Neutrophil (primary cell): ENCODE measurements at regions not wholly inside any gene's neighbourhood (a gene's known extent, or its start where the extent isn't known, plus 50 kb on each side); places are given as distances from the start of the nearest gene placed in this dataset.

Source experiments
- H3K27ac ChIP-seq: fragments of 200-600 bp; sonication (generic); 2 replicates; pipeline ENCODE4 v1.5.1; 2016; ENCODE audit warnings: mild to moderate bottlenecking, moderate library complexity
- H3K27me3 ChIP-seq: fragments of 200-600 bp; sonication (generic); 2 replicates; pipeline ENCODE4 v1.6.0; 2016; ENCODE audit warnings: mild to moderate bottlenecking
- H3K36me3 ChIP-seq: fragments of 200-600 bp; sonication (generic); 2 replicates; pipeline ENCODE4 v1.5.1; 2017
- H3K4me1 ChIP-seq, 2 experiments: fragments of 200-600 bp in 1 of 2; sonication (generic) in 1 of 2; 1 replicate in 1 of 2; 2 replicates in 1 of 2; pipeline versions ENCODE4 v1.5.1 to v1.6.1; 2013 to 2016; ENCODE audit warnings: low read depth in 1 of 2, low read length in 1 of 2, mild to moderate bottlenecking in 1 of 2, moderate library complexity in 1 of 2; ENCODE audit not compliant: control insufficient read depth in 1 of 2, insufficient read depth in 1 of 2
- H3K4me3 ChIP-seq, 2 experiments: fragments of 200-600 bp in 1 of 2; sonication (generic) in 1 of 2; 1 replicate in 1 of 2; 2 replicates in 1 of 2; pipeline ENCODE4 v1.5.1; 2013 to 2016; ENCODE audit warnings: low read depth in 1 of 2, low read length in 1 of 2, mild to moderate bottlenecking in 1 of 2, moderate library complexity in 1 of 2
- H3K9me3 ChIP-seq: fragments of 200-600 bp; sonication (generic); 2 replicates; pipeline ENCODE4 v1.5.1; 2016
- CTCF ChIP-seq: fragments of 200-600 bp; sonication (generic); IDR thresholded peaks from 2 replicates; pipeline ENCODE4 v1.5.1; 2016; ENCODE audit warnings: antibody characterized with exemption

DNA sequence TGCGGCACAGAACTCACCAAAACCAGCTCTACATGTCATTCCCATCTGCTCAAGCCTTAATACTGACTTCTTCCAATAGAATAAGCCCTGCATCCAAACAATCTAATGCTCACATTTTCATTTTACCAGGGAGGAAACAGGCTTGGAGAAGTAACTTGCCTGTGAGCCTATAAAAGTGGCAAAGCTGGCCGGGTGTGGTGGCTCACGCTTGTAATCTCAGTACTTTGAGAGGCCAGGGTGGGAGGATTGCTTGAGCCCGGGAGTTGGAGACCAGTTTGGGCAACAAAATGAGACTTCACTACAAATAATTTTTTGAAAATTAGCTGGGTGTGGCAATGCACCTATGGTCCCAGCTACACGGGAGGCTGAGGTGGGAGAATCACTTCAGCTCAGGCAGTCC is 133.7 kb downstream of the LY86 start:
- peak overlapping the region; percentile 91 for H3K27ac ChIP-seq
- H3K4me3 ChIP-seq = no peak overlapping the region
- no peak for TF ChIP-seq CTCF
- no peaks in the 10 kb centered on the region for H3K27me3 ChIP-seq
- H3K9me3 ChIP-seq = no peaks in the 10 kb centered on the region
- peaks cover 91% of the 10 kb centered on the region in 2 experiments for H3K4me1 ChIP-seq
- H3K36me3 ChIP-seq = no peaks in the 10 kb centered on the region

GRCh38 chr6:6723361-6723760 is 134.8 kb downstream of the LY86 start:
- Histone ChIP-seq H3K4me1 (peaks cover 91% of the 10 kb centered on the region in 2 experiments), H3K4me3 (peak overlapping the region; percentile 60 to 63), H3K9me3 (no peaks in the 10 kb centered on the region)

GRCh38 chr6:6723921-6724538 is 135.5 kb downstream of the LY86 start:
- H3K36me3 ChIP-seq = no peaks in the 10 kb centered on the region
- H3K9me3 ChIP-seq = no peaks in the 10 kb centered on the region
- H3K4me3 ChIP-seq = peak overlapping the region; percentile 60 to 63
- H3K4me1 ChIP-seq = peaks cover 91% of the 10 kb centered on the region in 2 experiments
- H3K27ac ChIP-seq = peak overlapping the region; percentile 91
- H3K27me3 ChIP-seq = no peaks in the 10 kb centered on the region
- TF ChIP-seq CTCF = no peak

More at GRCh38 chr6:6723361-6723760, 134.8 kb downstream of the LY86 start:
- no peaks in the 10 kb centered on the region for H3K36me3 ChIP-seq
- peak overlapping the region; percentile 91 for H3K27ac ChIP-seq
- no peaks in the 10 kb centered on the region for H3K27me3 ChIP-seq
- TF ChIP-seq CTCF = no peak

DNA sequence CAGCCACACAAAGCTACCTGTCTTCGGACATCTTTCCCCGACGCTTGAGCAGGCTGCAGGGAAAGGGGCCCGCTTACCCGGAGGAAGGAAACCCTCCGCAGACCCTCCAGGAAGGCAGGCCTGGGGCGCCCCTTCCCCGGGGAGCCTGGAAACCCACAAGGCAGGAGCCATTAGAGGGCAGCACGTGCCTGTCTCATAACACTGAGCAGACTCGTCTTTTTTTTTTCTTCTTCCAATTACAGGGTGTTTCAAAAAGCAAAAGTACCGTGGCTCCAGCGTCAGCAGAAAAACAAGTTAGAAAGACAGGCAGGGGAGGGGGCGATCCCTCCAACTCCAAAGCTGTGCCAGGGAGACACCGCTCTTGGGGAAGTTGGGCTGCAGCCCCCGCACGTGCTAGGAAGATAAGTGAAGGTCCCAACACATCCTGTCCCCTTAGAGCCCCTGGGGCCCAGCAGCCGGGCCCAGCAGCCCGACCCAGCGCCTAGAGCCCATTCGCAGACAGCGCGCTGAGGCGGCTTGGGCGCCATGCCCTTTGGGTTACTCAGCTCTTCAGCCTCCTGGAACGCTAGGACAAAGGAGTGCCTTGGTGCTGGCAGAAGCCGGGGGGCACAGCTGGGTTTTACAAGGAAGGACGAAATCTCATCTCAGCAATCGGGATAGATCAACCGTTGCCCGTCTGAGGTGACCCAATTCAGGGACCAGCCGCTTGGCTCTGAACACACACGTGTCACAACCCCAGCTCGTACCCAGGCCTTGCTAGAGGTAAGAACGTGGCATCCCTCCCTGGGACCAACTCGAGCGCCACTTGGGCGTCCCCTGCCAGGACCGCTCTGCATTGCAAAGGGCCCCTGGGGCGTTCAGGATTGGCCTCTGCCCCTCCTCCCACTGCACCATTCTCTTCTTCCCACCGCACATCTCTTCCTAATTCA is 136.3 kb downstream of the LY86 start:
- Histone ChIP-seq H3K4me3 (peak overlapping the region; percentile 60 to 63), H3K36me3 (no peaks in the 10 kb centered on the region), H3K4me1 (peaks cover 92 to 93% of the 10 kb centered on the region in 2 experiments), H3K9me3 (no peaks in the 10 kb centered on the region), H3K27me3 (no peaks in the 10 kb centered on the region), H3K27ac (peak overlapping the region; percentile 91)
- TF ChIP-seq CTCF = no peak

DNA sequence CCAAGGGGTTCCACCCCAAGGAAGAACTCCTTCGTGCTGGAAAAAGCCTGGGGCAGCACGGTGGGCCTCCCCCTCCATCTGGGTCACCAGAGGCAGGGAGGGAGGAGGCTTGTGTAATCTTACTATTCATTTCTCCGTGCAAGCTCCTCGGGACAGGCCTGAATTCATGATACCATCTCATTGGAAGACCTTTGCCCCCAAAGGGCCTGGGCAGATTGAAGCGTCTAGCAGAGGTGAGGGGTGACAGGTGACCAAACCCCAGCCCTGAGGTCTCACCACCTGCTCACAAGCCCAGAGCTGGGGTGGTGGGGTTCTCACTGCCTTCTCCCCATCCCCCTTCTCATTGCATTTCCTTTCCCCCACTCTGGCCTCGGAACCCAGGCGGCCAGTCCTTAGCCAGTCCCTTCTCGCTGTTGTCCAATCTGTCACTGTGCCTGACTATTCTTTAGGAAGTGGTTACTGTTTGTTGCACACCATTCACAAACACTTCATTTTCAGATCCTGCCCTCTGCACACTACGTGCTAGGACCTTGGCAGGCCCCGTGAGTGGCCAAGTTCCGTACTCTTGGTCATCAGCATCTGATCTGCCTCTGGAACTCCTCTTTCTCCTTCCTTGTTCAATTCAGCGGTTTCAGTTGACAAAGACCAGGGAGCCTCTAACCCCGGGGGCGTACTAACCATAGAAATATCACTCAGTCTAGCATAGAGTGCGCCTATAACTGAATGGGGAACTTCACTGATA is 137.1 kb downstream of the LY86 start:
- H3K27ac ChIP-seq = peak overlapping the region; percentile 91

More for the DNA sequence above, 137.1 kb downstream of the LY86 start:
- Histone ChIP-seq H3K9me3 (no peaks in the 10 kb centered on the region), H3K4me3 (peak overlapping the region; percentile 60 to 63), H3K36me3 (no peaks in the 10 kb centered on the region), H3K4me1 (peaks cover 100% of the 10 kb centered on the region in 2 experiments), H3K27me3 (no peaks in the 10 kb centered on the region)
- no peak for TF ChIP-seq CTCF
